ENCODE measurements at regions not wholly inside any gene's neighbourhood (a gene's known extent, or its start where the extent isn't known, plus 50 kb on each side); places are given as distances from the start of the nearest gene placed in this dataset.
"Not testable (repeated sequence)": the region's sequence is repeated elsewhere in the genome, so short reads cannot be mapped to it uniquely, and the experiment has no call there.

DNA sequence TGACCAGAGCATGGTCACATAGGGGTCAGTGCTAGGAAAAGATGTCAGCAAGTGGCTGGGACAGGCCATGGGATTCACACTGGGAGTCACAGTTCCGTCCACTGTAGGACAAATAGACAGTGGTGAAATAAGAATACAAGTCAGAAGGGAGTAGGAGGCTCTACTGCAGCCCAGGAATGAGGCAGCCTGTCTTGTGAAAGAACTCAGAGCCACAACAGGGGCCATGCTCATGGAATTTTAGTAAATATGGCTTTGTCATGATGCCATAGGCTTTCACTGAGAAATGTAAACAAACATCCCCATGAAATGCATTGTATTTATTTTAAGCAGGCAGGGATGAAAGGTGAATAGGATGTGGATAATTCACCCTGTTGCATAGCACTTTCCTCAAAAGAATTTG is 504.3 kb downstream of the SOX11 start:
- no peak for DNase-seq (ENCODE audit: low read depth)

DNA sequence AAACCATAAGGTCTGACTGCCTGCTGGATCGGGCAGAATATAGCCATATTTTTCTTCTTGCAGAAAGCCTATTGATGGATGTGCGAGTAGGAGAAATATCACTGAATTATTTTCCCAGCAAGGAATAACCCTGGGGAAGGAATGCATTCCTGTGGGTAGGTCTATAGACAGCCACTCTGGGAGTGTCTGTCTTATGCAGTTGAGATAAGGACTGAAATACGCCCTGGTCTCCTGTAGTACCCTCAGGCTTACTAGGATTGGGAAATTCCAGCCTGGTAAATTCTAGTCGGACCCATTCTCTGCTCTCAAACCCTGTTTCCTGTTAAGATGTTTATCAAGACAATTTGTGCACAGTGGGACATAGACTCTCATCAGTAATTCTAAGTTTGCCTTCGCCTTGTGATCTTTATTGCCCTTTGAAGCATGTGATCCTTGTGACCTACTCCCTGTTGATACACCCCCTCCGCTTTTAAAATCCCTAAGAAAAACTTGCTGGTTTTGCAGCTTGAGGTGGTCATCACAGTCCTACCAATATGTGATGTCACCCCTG is 506.3 kb downstream of the SOX11 start:
- DNase-seq (ENCODE audit: low read depth) = not testable (repeated sequence)

DNA sequence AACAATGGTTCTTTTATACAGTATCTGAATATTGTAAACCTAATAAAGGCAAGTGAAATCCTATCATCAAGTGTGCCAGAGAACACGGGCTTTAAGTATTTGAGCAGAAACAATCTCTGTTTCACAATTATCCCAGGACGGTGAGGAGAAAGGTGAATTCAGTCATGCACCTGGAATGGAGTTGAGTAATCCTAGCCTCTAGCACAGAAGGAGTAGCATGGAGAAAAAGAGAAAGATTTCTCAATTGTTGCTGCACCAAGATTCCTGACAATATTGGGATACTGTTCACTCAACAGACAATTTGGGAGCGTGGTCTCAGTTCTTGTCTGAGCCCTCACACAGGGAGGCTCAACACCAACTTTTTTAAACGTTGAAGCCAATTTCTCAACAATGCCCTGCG is 510.6 kb downstream of the SOX11 start:
- no peak for DNase-seq (ENCODE audit: low read depth)

GRCh38 chr2:6203291-6203959 is 511.2 kb downstream of the SOX11 start:
- DNase-seq (ENCODE audit: low read depth) = no peak

GRCh38 chr2:6206882-6207281 is 514.7 kb downstream of the SOX11 start:
- DNase-seq (ENCODE audit: low read depth) = no peak

DNA sequence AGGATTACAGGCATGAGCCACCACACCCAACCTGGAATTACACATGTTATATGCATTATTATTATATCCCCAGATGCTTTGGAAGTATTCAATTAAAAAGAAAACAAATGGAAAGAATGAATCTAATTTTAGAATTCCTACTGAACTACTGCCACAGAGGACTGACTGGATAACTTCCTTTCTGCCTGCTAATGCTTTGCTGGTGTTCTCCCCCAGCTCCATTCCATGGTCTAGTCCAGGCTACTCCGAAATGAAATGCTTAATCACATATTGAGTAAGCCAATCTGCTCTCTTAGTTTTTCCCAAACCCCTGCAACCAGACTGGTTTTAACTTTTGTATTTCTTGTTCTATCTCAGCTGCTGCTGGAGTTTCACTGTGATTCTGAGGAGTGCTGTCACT is 519.1 kb downstream of the SOX11 start:
- DNase-seq (ENCODE audit: low read depth) = no peak

DNA sequence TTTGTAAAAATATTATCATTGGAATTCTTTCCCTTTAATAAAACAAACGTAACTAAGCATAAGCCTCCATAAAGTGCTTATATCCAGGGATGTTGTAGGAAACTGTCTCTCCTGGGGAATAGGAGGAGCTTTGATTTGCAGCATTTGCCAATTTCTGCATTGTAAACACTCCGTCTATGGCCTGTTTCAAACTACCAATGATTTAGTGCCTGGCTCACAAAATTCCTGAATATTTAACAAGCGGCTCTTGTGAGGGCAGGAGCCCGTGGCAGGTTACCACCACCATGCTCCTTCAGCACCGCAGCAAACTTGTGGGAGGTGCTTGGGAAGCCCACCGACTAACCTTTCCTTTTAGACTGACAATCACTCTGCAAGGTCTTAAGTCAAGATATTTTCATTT is 520.3 kb downstream of the SOX11 start:
- DNase-seq (ENCODE audit: low read depth) = no peak

DNA sequence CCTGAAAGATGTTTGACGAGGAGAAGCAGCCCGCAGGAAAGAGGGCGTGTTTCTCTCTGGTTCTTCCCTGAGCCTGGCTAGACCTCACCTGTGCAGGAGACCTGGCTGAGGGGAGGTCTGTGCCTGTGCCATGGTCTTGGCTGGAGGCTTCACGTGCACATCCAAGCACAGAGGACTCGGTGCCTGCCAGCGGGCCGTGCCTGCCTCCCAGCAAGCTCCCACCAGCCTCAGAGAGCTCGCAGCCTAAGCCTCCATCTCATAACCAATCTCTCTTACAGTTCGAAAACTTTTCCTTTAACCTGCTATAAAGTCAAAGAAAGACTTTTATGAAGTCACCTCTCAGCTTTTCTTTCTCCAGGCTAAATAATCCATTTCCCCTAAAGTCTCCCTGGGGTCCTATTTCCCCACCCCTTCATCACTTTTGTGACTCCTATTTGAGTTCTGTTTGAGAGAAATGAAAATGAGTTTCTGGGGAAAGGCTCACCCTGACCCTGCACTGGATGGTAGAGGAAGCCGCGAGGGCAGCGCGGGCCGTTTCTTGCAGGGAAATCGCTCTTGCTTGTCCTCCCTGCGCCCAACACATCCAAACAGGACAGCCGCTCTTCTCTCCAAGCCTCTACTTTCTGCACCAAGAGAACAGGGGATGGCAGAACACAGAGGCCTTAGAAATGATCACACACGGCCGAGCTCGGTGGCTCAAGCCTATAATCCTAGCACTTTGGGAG is 521.0 kb downstream of the SOX11 start:
- DNase-seq (ENCODE audit: low read depth) = no peak

DNA sequence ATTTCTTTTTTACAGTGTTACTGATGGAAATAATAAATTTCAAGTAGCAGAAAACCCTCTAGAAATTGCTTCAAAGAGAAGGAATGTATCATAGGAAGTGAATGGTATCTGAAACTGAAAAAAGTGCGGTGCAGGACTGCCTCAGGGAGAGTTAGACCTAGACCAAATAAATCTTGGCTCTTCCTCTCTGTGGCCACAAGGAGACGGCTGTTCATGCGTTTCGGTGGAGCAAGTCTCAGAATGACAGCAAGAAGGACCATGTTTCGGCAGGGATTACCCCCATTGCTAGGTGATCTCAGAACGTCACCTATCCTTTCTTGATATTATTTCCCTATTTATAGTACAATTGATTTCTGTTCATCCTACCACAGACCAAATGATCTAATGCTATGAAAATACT is 522.3 kb downstream of the SOX11 start:
- DNase-seq (ENCODE audit: low read depth) = no peak

DNA sequence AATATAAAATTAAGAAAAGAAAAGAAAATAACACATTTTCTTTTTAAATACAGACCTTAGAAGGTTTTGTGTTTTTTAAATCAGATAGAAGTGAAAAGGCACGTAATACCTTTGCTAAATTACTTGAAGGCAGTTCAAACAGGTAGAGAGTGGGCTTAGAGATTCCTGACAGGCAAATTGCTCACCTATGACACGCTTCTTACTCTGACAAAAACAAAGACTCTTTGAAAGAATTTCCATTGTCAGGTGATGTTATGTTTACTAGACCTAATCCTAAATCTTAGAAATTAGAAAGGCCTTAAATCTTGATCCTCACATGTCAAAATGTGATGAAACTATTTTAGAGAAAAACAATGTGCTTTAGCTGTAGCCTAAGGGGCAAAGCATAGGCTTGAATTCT is 522.9 kb downstream of the SOX11 start:
- no peak for DNase-seq (ENCODE audit: low read depth)

GRCh38 chr2:6216234-6216633 is 524.0 kb downstream of the SOX11 start:
- no peak for DNase-seq (ENCODE audit: low read depth)

GRCh38 chr2:6218926-6219325 is 526.7 kb downstream of the SOX11 start:
- no peak for DNase-seq (ENCODE audit: low read depth)

GRCh38 chr2:6219906-6220305 is 527.7 kb downstream of the SOX11 start:
- no peak for DNase-seq (ENCODE audit: low read depth)

GRCh38 chr2:6222296-6222695 is 530.1 kb downstream of the SOX11 start:
- no peak for DNase-seq (ENCODE audit: low read depth)

DNA sequence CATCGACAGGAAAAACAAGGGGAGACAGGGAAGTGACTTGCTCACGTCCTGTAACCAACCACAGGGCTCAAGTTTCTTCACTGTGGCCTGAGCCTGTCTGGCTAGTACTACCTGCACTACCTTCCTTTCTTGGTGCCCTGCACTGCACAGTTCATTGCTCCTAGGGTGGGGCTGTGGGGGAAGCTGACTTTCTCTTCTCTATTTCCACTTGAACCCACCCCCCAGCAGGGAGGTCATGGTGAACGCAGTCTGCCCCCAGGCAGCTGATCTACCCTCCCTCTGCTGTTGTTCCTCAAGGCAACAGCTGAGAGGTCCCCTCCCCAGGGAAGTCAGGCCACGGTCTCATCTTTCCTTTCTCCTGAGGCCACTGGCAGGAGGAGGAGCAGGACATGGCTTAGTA is 532.1 kb downstream of the SOX11 start:
- DNase-seq (ENCODE audit: low read depth) = no peak

GRCh38 chr2:6228251-6228650 is 536.1 kb downstream of the SOX11 start:
- no peak for DNase-seq (ENCODE audit: low read depth)

DNA sequence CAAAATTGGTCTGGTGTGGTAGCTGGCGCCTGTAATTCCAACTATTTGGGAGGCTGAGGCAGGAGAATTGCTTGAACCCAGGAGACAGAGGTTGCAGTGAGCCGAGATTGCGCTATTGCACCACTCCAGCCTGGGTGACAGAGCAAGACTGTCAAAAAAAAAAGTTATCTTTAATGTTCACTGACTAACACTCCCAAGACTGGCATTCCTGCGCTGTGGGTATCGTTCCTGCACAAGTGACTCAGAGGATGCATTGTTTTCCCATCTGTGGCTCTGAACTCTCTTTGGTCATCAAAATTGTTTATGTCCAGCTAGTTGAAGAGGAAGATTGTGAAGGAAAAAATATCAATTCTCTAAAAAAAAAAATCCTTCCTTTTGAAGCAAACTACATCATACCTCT is 539.0 kb downstream of the SOX11 start:
- DNase-seq (ENCODE audit: low read depth) = peak; percentile 5

DNA sequence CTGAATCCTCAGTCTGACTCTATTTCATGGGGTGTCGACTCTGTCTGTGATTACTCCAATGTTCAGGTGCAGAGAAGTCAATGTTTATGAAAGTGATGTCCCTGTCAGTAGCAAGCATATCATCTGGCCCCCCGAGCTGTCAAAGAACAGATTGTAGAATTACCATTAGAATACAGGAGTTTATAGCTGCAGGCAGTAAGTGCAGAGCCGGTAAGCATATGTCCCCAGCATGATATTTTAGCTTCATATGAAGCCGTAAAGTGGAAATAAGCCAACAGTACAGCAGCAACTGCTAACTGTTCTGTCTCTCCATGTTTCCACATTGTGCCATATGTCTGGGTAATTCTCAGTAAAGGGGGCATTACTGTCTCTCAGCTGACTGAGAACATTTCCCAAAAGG is 541.8 kb downstream of the SOX11 start:
- DNase-seq (ENCODE audit: low read depth) = no peak

GRCh38 chr2:6234702-6235101 is 542.5 kb downstream of the SOX11 start:
- no peak for DNase-seq (ENCODE audit: low read depth)

DNA sequence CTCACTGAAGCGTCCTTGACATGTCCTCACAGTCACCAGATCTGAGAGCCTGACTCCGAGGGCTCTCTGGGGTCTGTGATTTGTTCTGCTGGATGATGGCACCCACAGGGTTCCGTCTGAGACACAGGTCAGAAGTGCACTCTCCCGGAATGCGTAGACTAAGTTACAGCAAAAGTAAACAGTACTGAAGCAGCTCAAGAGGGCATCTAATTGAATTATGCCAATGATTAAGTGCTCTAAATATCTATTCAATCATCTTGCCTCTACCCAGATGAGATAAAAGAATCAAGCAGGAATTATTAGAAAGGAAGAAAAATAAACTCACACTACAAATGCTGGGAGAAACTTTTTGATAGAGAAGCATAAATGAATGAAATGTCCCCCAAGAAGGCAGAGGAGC is 544.1 kb downstream of the SOX11 start:
- DNase-seq (ENCODE audit: low read depth) = no peak

DNA sequence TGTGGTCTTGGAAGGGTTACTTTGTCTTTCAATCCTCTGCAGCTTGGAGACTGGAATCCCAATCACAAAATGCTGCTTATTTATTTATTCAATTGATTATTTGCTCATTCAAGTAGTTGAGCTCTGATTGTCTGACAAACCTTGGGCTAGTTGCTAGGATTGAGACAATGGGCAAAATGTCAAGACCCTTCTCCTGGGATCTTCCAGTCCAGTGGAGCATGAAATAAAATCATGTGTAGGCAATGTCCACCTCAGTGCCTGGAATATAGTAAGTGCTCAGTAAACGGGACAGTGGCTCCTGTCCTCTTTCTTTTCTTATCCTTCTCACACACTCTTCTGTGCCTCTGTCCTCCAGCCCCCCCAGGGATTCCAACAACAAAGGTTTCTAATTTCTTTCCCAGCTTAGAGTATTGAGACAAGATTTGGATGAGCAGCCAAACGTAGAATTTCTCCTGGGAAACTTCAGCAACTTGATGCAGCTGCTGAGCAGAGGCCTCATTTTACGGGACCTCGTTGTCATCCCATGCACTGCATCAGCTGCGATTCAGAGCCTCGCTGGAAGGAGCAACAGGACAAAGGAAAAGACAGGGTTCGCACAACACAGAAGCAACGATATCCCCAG is 545.0 kb downstream of the SOX11 start:
- DNase-seq (ENCODE audit: low read depth) = no peak

GRCh38 chr2:6249557-6249956 is 557.4 kb downstream of the SOX11 start:
- DNase-seq (ENCODE audit: low read depth) = no peak

DNA sequence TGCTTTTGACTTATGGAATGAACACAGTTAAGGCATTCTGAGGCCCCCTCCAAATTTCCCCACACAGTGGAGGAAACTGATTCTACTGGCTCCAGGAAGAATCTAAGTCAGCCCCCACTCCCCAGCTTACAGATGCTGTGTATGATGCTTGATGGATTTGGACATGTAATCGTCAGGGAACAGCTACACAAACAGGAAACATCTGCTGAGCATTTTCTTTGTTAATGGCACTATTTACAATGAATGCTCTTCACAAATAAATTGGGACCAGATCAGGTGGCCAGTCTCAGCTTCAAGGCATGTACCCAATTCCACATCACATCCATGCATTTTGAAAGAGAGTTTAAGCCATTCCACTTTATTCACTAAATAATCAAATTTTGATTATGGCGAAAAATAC is 562.3 kb downstream of the SOX11 start:
- no peak for DNase-seq (ENCODE audit: low read depth)
